Peyer's patch (tissue), 4 donors: ENCODE measurements at regions not wholly inside any gene's neighbourhood (a gene's known extent, or its start where the extent isn't known, plus 50 kb on each side); places are given as distances from the start of the nearest gene placed in this dataset.

Experiments used
- CTCF ChIP-seq, 6 experiments: fragments of 450-650 bp in 4 of 6; fragments of 200-600 bp in 2 of 6; sonication (generic) in 1 of 6; IDR thresholded peaks; one replicate each; pipeline ENCODE4 v1.5.1; 2017 to 2019; ENCODE audit warnings: antibody characterized with exemption in 6 of 6, mild to moderate bottlenecking in 3 of 6, moderate library complexity in 1 of 6
- POLR2A ChIP-seq, 2 donors: fragments of 450-650 bp; IDR thresholded peaks; one replicate each; pipeline ENCODE4 v1.5.1; 2017; ENCODE audit warnings: antibody characterized with exemption in 2 of 2, mild to moderate bottlenecking in 2 of 2, moderate library complexity in 2 of 2

- TF ChIP-seq CTCF (IDR thresholded peaks at IDR 0.05), result no peak
- no peak for TF ChIP-seq POLR2A (IDR thresholded peaks at IDR 0.05)
Observed at GRCh38 chr16:51526621-51527020, 375.6 kb upstream of the SALL1 start.
